ENCODE measurements at regions not wholly inside any gene's neighbourhood (a gene's known extent, or its start where the extent isn't known, plus 50 kb on each side); places are given as distances from the start of the nearest gene placed in this dataset.

DNA sequence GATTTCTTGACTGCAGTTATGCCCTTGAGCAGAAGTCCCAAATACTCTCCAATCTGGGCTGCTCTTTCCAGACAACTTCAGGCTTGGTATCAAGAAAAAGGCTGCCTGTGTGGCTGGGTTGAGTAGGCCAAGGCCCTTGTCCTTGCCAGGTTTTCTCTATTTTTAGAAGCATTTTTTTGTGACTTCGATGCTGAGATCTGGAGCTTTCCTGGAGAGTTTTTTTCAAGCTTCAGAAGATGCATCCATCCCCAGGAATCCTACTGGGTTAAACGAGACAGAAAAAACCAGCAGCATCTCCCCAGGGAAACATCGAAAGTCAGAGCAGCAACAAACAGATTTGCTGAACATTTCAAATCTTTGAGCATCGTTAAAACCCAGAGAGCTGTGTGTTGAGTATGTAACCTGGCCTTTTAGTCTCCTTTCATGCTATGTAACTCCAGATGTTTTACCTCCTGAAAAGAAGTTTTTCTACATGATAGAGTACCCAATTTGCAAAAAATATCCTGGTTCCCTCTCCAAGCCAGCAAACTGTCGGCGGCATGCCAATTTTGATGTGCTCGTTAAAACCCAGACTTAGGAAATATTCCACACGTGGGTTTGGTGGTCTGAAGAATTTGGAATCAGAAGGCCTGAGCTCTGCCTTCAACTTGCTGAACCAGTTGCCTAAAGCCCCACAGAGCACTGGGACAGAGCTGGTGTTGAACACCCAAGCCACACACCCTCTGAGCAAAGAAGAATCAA, 98.1 kb upstream of the ALDH1B1 start:
- H3K4me3 ChIP-seq (ENCODE audit: low read depth, low read length) = no peak overlapping the region
- H3K36me3 ChIP-seq (ENCODE audit: control insufficient read depth, insufficient read depth, low read length) = no peaks in the 10 kb centered on the region
- no peaks in the 10 kb centered on the region for H3K9me3 ChIP-seq (ENCODE audit: control insufficient read depth, insufficient read depth, low read length)
- H3K27me3 ChIP-seq (ENCODE audit: control insufficient read depth, insufficient read depth, low read length) = no peaks in the 10 kb centered on the region
- no peak overlapping the region for H3K9ac ChIP-seq (ENCODE audit: low read depth, low read length)
- H3K4me1 ChIP-seq (ENCODE audit: control insufficient read depth, insufficient read depth, low read length) = no peaks in the 10 kb centered on the region

DNA sequence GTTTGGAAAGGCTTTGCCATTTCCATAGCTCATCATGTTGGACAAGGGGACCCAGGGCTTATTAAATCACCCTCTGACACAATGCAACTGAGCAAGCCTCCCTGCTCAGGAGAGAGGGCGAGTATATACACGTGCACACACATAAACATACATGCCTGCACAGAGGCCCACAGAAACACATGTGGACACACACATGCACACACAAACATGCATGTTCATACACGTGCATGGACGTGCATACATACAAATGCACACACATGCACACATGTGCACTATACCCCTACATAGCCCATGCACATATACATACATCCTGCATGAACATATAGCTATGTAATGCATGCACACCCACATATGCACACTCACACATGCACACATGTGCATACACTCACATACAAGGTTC, 99.5 kb upstream of the ALDH1B1 start:
- H3K9ac ChIP-seq (ENCODE audit: low read depth, low read length) = no peak overlapping the region

DNA sequence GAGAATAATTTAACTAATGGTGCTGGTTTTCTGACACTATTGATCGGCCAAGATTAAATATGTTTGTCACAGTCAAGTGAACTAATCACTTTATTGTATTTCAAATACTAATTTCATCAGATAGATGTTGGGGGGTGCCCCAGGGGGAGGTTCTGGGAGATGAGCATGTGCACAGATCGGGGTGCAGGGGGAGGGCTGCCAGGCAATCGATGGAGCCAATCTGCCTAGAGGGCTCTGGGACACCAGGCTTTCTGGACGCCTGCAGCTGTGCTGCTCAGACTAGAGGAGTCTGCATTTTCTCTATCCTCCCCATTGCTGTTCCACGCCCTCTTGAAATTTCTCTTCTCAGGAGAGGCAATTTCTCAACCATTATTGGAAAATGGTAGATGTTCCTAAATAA, 100.0 kb upstream of the ALDH1B1 start:
- Histone ChIP-seq H3K4me1 (ENCODE audit: control insufficient read depth, insufficient read depth, low read length) (no peaks in the 10 kb centered on the region), H3K9ac (ENCODE audit: low read depth, low read length) (no peak overlapping the region), H3K36me3 (ENCODE audit: control insufficient read depth, insufficient read depth, low read length) (no peaks in the 10 kb centered on the region), H3K9me3 (ENCODE audit: control insufficient read depth, insufficient read depth, low read length) (no peaks in the 10 kb centered on the region), H3K27me3 (ENCODE audit: control insufficient read depth, insufficient read depth, low read length) (no peaks in the 10 kb centered on the region), H3K4me3 (ENCODE audit: low read depth, low read length) (no peak overlapping the region)

More for the DNA sequence above, 99.5 kb upstream of the ALDH1B1 start:
- Histone ChIP-seq H3K36me3 (ENCODE audit: control insufficient read depth, insufficient read depth, low read length) (no peaks in the 10 kb centered on the region), H3K4me3 (ENCODE audit: low read depth, low read length) (no peak overlapping the region), H3K4me1 (ENCODE audit: control insufficient read depth, insufficient read depth, low read length) (no peaks in the 10 kb centered on the region), H3K27me3 (ENCODE audit: control insufficient read depth, insufficient read depth, low read length) (no peaks in the 10 kb centered on the region), H3K9me3 (ENCODE audit: control insufficient read depth, insufficient read depth, low read length) (no peaks in the 10 kb centered on the region)

DNA sequence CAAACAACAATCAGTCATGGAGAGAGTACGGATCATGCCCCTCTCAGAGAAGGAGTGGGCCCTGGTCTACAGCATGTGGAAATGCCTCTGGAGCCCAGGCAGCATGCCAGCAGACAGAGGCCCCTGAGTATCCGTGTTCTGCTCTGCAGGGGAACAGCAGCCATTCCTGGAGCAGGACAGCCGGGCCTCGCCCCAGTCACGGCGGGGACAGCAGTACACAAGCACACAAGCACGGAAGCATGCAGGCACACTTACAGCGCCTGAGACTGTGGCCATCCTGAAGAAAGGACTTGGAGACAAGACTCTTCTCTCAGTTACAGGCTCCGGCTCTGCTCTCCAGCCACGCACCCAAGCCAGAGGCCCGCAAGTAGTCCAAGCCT, 102.6 kb upstream of the ALDH1B1 start:
- H3K4me1 ChIP-seq (ENCODE audit: control insufficient read depth, insufficient read depth, low read length) = no peaks in the 10 kb centered on the region
- H3K27me3 ChIP-seq (ENCODE audit: control insufficient read depth, insufficient read depth, low read length) = no peaks in the 10 kb centered on the region
- H3K9me3 ChIP-seq (ENCODE audit: control insufficient read depth, insufficient read depth, low read length) = no peaks in the 10 kb centered on the region
- H3K4me3 ChIP-seq (ENCODE audit: low read depth, low read length) = no peak overlapping the region
- H3K36me3 ChIP-seq (ENCODE audit: control insufficient read depth, insufficient read depth, low read length) = no peaks in the 10 kb centered on the region
- H3K9ac ChIP-seq (ENCODE audit: low read depth, low read length) = no peak overlapping the region

DNA sequence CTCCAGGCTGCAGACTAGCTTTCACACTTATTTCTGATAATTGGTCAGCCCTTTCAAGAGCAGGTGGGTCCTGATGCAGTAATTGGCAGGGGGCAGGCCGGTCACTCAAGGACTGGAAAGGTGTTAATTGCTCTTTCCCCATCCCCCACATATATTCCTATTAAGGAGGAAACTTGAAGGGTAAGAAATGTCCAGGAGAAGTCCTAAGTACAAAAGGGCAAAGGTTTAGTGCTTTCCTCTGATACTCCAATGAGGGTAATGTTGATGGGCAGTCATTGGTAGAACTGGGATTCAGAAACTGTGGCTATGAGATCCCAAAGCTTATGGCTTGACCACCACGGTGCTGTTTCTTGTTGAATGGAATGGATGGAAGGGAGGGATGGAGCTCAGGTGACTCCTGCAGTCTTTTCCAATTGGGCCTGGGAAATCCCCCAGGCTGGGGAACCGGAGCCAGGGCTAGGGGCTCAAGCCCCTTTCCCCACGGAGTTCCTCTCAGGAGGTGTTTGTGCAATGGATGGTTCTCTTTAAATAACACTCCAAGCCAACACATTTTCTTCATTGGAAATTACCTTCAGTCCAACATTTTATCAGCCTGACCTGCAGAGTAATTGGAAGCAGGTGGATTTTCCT, 103.2 kb upstream of the ALDH1B1 start:
- Histone ChIP-seq H3K27me3 (ENCODE audit: control insufficient read depth, insufficient read depth, low read length) (no peaks in the 10 kb centered on the region), H3K4me1 (ENCODE audit: control insufficient read depth, insufficient read depth, low read length) (no peaks in the 10 kb centered on the region), H3K9ac (ENCODE audit: low read depth, low read length) (no peak overlapping the region), H3K36me3 (ENCODE audit: control insufficient read depth, insufficient read depth, low read length) (no peaks in the 10 kb centered on the region), H3K9me3 (ENCODE audit: control insufficient read depth, insufficient read depth, low read length) (no peaks in the 10 kb centered on the region), H3K4me3 (ENCODE audit: low read depth, low read length) (no peak overlapping the region)

DNA sequence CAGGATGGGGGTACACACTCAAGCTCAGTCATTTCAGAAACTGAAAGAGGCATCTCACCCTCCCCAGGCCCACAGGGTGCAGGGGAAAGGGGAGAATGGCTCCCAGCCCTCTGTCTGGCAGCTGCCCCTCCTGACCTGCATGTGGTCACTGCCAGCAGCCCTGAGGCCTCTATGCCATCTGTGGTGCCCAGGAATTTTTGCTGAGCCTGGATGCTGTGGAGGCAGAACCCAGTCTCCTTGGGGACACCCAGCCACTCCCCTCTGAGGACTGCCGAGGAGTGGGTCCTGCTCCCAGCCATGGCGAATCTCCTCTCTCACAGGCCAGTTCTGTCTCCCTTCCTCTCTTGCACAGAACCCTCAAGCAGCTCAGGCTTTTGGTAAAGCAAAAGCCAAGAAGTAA, 104.0 kb upstream of the ALDH1B1 start:
- Histone ChIP-seq H3K9ac (ENCODE audit: low read depth, low read length) (no peak overlapping the region), H3K36me3 (ENCODE audit: control insufficient read depth, insufficient read depth, low read length) (no peaks in the 10 kb centered on the region), H3K4me3 (ENCODE audit: low read depth, low read length) (no peak overlapping the region), H3K27me3 (ENCODE audit: control insufficient read depth, insufficient read depth, low read length) (peaks cover 2% of the 10 kb centered on the region), H3K4me1 (ENCODE audit: control insufficient read depth, insufficient read depth, low read length) (no peaks in the 10 kb centered on the region), H3K9me3 (ENCODE audit: control insufficient read depth, insufficient read depth, low read length) (no peaks in the 10 kb centered on the region)

DNA sequence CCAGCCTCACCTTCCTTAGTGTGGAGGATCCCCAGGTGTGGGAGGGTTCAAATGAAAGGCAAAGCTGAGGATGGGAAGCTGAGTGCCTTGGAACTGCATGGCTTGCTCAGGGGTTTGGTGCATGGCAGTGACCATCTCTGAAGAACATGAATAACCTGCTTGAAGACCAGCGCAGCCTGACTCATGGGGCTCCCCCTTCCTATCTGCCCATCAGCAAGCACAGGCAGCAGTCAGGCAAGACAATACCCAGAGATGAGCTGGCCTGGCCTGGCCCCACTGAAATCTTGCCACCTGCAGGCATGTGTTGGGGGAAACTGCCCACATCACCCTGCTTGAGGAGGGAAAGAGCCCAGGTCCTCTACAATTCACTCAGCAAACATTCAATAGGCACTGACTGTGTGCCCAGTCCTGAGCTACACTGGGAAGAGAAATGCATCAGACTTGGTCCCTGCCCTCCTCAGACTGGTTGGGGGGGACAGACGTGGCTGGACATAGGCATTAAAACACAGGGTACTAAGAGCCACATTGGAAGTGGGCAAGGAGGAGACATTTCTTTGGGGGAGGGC, 105.0 kb upstream of the ALDH1B1 start:
- Histone ChIP-seq H3K27me3 (ENCODE audit: control insufficient read depth, insufficient read depth, low read length) (peaks cover 2% of the 10 kb centered on the region), H3K36me3 (ENCODE audit: control insufficient read depth, insufficient read depth, low read length) (no peaks in the 10 kb centered on the region), H3K9me3 (ENCODE audit: control insufficient read depth, insufficient read depth, low read length) (no peaks in the 10 kb centered on the region), H3K4me3 (ENCODE audit: low read depth, low read length) (no peak overlapping the region), H3K4me1 (ENCODE audit: control insufficient read depth, insufficient read depth, low read length) (no peaks in the 10 kb centered on the region), H3K9ac (ENCODE audit: low read depth, low read length) (no peak overlapping the region)

DNA sequence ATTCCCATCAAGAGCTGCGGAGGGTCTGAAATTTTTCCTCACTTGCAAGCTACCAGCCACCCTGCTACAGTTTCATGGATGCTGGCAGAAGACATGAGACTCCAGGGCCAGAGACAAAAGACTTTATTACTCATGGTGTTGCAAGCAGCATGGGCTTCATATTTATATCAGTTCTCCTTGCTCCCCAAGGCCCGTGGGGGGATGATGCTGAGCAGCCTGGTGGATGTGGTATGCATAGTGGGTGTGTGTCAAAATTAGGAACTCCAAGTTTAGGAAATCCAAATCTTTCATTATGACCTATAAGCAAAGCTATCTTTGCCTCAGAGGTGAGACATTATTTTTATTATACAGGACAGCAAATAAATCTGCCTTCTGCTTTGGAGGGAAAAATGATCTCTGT, 105.7 kb upstream of the ALDH1B1 start:
- no peaks in the 10 kb centered on the region for H3K4me1 ChIP-seq (ENCODE audit: control insufficient read depth, insufficient read depth, low read length)
- peaks cover 2% of the 10 kb centered on the region for H3K27me3 ChIP-seq (ENCODE audit: control insufficient read depth, insufficient read depth, low read length)
- H3K36me3 ChIP-seq (ENCODE audit: control insufficient read depth, insufficient read depth, low read length) = no peaks in the 10 kb centered on the region
- H3K9me3 ChIP-seq (ENCODE audit: control insufficient read depth, insufficient read depth, low read length) = no peaks in the 10 kb centered on the region
- H3K9ac ChIP-seq (ENCODE audit: low read depth, low read length) = no peak overlapping the region
- H3K4me3 ChIP-seq (ENCODE audit: low read depth, low read length) = no peak overlapping the region

DNA sequence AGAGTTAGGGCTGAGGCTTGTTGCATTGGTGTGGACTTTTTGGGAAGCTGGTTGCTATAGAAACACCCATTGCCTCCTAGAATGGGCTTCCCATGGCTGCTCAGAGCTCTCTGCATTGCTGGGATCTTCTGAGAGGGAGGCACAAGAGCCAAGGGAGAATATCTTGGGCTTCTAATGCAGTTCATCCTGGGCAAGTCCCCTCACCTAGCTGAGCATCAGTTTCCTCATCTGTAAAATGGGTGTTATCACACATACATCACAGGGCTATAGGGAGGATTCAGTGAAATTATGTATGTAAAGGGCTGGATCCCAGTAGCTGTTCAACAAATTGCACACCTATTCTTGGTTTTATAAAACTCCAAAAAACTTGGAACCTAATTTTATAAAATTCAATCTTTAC, 106.1 kb upstream of the ALDH1B1 start:
- H3K4me1 ChIP-seq (ENCODE audit: control insufficient read depth, insufficient read depth, low read length) = no peaks in the 10 kb centered on the region
- no peaks in the 10 kb centered on the region for H3K9me3 ChIP-seq (ENCODE audit: control insufficient read depth, insufficient read depth, low read length)
- H3K27me3 ChIP-seq (ENCODE audit: control insufficient read depth, insufficient read depth, low read length) = peaks cover 2% of the 10 kb centered on the region
- H3K9ac ChIP-seq (ENCODE audit: low read depth, low read length) = no peak overlapping the region
- H3K4me3 ChIP-seq (ENCODE audit: low read depth, low read length) = no peak overlapping the region
- no peaks in the 10 kb centered on the region for H3K36me3 ChIP-seq (ENCODE audit: control insufficient read depth, insufficient read depth, low read length)

DNA sequence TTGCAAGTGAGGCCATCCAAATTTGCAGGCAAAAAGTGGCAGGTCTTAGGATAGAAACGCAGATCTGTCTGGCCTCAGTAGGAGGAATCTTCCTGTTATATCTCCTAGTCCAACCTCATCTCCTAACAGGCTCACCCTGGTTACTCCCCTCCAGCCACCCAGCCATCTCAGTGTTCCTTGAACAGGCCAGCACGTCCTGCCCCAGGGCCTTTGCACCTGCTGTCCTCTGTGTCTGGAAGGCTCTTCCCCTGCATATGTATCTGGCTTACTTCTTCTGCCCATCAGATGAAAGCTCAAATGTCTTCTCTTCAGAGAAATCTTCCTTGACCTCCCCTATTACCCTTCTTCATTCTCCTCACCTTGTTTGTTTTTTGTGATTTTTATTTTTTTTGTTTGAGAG, 107.3 kb upstream of the ALDH1B1 start:
- H3K27me3 ChIP-seq (ENCODE audit: control insufficient read depth, insufficient read depth, low read length) = peaks cover 4% of the 10 kb centered on the region
- H3K4me1 ChIP-seq (ENCODE audit: control insufficient read depth, insufficient read depth, low read length) = no peaks in the 10 kb centered on the region
- H3K4me3 ChIP-seq (ENCODE audit: low read depth, low read length) = no peak overlapping the region
- no peaks in the 10 kb centered on the region for H3K9me3 ChIP-seq (ENCODE audit: control insufficient read depth, insufficient read depth, low read length)
- no peaks in the 10 kb centered on the region for H3K36me3 ChIP-seq (ENCODE audit: control insufficient read depth, insufficient read depth, low read length)
- no peak overlapping the region for H3K9ac ChIP-seq (ENCODE audit: low read depth, low read length)

DNA sequence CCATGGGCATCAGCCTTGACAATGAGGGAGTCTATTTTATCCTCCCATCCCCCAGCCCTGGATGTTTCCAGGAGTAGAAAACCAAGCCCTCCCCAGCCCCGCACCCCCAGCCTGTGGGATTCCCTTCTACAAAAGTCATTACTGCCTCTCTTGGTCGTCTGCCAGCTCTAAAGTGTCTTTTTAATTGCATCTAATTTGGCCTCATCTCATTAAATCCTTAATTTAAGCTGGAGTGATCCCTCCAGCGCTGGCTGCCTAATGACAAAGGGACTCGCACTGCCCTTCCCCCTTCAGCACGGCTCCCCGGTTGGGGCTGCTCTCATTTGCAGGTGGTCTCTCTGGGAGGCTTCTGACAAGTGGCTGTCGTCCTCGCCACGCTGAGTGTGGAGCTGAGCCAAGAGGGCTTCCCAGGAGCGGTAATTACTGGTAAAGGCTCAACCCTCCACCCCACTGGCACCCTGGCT, 107.9 kb upstream of the ALDH1B1 start:
- Histone ChIP-seq H3K36me3 (ENCODE audit: control insufficient read depth, insufficient read depth, low read length) (no peaks in the 10 kb centered on the region), H3K4me3 (ENCODE audit: low read depth, low read length) (no peak overlapping the region), H3K4me1 (ENCODE audit: control insufficient read depth, insufficient read depth, low read length) (no peaks in the 10 kb centered on the region), H3K9ac (ENCODE audit: low read depth, low read length) (no peak overlapping the region), H3K9me3 (ENCODE audit: control insufficient read depth, insufficient read depth, low read length) (no peaks in the 10 kb centered on the region), H3K27me3 (ENCODE audit: control insufficient read depth, insufficient read depth, low read length) (peaks cover 4% of the 10 kb centered on the region)

DNA sequence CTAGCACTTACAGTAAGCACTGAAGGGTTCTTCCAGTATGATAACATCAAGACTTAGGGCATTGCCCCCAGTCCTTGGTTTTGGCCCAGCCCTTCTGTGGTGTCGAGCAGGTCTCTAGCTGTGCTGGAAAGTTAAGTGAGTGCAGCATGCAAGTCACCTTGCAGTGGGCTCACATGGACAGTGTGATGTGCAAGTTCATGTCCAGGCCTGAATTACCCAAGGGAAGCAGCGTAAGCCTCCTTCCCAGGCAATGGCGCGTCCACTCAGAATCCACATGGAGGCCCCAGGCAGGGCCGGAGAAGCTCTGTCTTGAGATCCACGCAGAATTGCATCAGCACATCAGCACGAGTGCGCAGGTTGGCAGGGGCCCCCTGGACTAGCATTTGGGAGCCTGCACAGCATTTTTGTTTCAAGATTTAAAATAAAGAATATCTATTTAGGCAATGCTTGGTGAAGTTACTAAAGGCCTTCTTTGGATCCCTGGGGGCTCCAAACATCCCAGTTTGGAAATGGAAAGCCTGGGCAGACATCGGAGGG, 108.4 kb upstream of the ALDH1B1 start:
- no peak overlapping the region for H3K9ac ChIP-seq (ENCODE audit: low read depth, low read length)
- no peaks in the 10 kb centered on the region for H3K9me3 ChIP-seq (ENCODE audit: control insufficient read depth, insufficient read depth, low read length)
- no peak overlapping the region for H3K4me3 ChIP-seq (ENCODE audit: low read depth, low read length)
- H3K27me3 ChIP-seq (ENCODE audit: control insufficient read depth, insufficient read depth, low read length) = peaks cover 4% of the 10 kb centered on the region
- no peaks in the 10 kb centered on the region for H3K4me1 ChIP-seq (ENCODE audit: control insufficient read depth, insufficient read depth, low read length)
- no peaks in the 10 kb centered on the region for H3K36me3 ChIP-seq (ENCODE audit: control insufficient read depth, insufficient read depth, low read length)
